ENCODE measurements at regions not wholly inside any gene's neighbourhood (a gene's known extent, or its start where the extent isn't known, plus 50 kb on each side); places are given as distances from the start of the nearest gene placed in this dataset.

DNA sequence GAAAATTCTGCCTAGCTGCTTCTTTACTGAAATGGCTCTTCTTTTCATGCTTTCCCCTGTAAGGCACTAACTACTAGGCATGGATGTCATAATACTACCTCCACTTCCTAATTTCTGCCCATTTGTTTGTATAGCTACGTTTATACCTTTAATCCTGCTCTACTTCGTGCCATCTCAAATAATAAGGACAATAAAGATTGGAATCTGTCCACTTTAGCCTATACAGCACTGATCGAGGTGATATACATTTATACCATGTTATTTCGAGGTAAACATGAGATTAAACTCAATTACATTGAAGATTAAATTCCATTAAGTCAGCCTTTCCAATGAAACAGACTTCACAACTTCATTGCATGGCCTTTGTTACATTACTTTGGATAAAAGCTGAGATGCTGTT is 390.6 kb upstream of the MARCKS start:
- DNase-seq, result no peak
- no peaks in the 10 kb centered on the region for H3K4me1 Mint-ChIP-seq
- no peak overlapping the region for H3K27ac Mint-ChIP-seq
- peaks cover 10% of the 10 kb centered on the region for H3K9me3 Mint-ChIP-seq
- H3K4me3 Mint-ChIP-seq, result no peak overlapping the region
- H3K27me3 Mint-ChIP-seq (ENCODE audit: low read depth, poor library complexity), result peaks cover 4% of the 10 kb centered on the region
- no peaks in the 10 kb centered on the region for H3K36me3 Mint-ChIP-seq (ENCODE audit: low read depth)
- TF ChIP-seq, protein P1, sequence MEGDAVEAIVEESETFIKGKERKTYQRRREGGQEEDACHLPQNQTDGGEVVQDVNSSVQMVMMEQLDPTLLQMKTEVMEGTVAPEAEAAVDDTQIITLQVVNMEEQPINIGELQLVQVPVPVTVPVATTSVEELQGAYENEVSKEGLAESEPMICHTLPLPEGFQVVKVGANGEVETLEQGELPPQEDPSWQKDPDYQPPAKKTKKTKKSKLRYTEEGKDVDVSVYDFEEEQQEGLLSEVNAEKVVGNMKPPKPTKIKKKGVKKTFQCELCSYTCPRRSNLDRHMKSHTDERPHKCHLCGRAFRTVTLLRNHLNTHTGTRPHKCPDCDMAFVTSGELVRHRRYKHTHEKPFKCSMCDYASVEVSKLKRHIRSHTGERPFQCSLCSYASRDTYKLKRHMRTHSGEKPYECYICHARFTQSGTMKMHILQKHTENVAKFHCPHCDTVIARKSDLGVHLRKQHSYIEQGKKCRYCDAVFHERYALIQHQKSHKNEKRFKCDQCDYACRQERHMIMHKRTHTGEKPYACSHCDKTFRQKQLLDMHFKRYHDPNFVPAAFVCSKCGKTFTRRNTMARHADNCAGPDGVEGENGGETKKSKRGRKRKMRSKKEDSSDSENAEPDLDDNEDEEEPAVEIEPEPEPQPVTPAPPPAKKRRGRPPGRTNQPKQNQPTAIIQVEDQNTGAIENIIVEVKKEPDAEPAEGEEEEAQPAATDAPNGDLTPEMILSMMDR (IDR thresholded peaks at IDR 0.05), result no peak

DNA sequence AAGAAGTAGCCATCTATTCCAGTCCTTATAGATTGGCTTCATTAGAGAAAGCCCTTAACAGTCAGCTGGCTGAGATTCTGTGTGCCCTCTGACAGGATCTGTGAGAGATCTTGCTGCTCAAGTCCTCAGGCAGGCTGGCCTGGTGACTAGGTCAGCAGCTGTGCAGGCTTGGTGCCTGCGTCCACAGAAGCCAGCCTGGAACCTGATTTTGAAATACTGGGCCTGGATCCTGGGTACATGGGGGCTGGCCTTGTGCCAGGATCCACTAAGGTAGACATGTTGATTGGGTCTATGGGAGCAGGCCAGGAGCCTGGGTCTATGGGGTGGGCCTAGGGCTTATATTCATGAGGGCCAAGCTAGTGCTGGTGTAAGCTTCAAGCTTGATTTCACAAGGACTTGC is 381.8 kb upstream of the MARCKS start:
- Mint-ChIP-seq H3K4me3 (no peak overlapping the region), H3K27me3 (ENCODE audit: low read depth, poor library complexity) (peaks cover 3% of the 10 kb centered on the region), H3K4me1 (no peaks in the 10 kb centered on the region), H3K27ac (no peak overlapping the region), H3K9me3 (peaks cover 13% of the 10 kb centered on the region), H3K36me3 (ENCODE audit: low read depth) (no peaks in the 10 kb centered on the region)
- DNase-seq, result no peak
- TF ChIP-seq, protein P1 (IDR thresholded peaks at IDR 0.05), result no peak

DNA sequence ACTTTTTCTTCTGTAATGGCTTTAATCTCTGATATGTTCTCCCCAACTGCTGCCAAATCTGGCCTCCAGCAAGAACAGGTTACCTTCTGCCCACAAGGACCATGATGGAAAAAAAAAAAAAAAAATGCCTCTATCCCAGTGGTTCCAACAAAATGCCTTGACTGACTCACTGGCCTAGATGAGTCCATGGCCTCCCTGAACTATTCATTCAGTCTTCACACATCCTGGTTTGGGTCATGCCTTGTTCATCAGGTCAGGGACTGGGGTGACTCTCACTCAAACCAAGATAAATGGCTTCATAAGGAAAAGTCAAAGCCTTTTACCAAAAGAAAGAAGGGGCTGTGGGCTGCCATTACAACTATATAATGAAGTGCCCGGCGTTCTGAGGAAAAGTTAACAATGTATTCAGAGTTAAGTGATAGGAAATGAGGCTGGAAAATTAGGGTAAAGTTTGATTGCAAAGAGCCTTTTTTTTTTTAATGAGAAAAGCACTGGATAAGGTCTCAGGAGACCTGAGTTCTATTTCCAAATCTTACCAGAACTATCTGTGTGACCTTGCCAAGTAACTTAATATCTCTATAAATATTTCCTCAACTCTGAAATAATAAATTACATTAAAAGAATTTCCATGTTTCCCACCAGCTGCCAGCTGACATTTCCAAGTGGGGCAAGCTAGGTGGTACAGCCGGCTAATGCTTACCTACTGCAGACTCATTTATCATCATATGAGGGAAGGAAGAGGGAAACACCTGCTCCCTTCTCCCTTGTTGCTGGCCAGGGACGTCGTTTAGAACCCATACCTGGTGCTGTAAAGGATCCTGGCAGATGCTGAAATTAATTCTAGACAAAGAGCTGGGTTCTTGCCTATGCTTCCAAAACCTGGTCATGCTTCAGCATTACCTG is 380.0 kb upstream of the MARCKS start:
- no peaks in the 10 kb centered on the region for H3K4me1 Mint-ChIP-seq
- H3K36me3 Mint-ChIP-seq (ENCODE audit: low read depth), result no peaks in the 10 kb centered on the region
- peaks cover 3% of the 10 kb centered on the region for H3K27me3 Mint-ChIP-seq (ENCODE audit: low read depth, poor library complexity)
- no peak overlapping the region for H3K4me3 Mint-ChIP-seq
- TF ChIP-seq, protein P1 (IDR thresholded peaks at IDR 0.05), result no peak
- peaks cover 13% of the 10 kb centered on the region for H3K9me3 Mint-ChIP-seq
- no peak for DNase-seq
- no peak overlapping the region for H3K27ac Mint-ChIP-seq

DNA sequence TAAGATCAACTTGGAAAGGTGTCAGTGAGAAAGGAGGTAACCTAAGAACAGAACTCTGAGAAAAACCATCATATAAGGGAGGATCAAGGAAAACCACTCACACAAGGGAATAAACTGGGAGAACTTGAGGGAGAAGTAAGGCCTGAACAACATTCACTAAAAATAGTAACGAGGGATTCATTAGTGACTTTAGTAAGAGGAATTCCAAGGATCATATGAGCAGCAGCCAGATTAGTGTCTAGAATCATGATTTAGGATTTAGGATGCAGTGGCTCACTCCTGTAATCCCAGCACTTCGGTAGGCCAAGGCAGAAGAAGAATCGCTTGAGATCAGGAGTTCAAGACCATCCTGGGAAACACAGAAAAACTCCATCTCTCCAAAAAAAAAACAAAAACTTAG is 376.5 kb upstream of the MARCKS start:
- no peak overlapping the region for H3K4me3 Mint-ChIP-seq
- H3K9me3 Mint-ChIP-seq, result no peaks in the 10 kb centered on the region
- DNase-seq, result no peak
- H3K27ac Mint-ChIP-seq, result no peak overlapping the region
- peaks cover 6% of the 10 kb centered on the region for H3K27me3 Mint-ChIP-seq (ENCODE audit: low read depth, poor library complexity)
- TF ChIP-seq, protein P1 (IDR thresholded peaks at IDR 0.05), result no peak
- H3K4me1 Mint-ChIP-seq, result peaks cover 6% of the 10 kb centered on the region
- no peaks in the 10 kb centered on the region for H3K36me3 Mint-ChIP-seq (ENCODE audit: low read depth)

DNA sequence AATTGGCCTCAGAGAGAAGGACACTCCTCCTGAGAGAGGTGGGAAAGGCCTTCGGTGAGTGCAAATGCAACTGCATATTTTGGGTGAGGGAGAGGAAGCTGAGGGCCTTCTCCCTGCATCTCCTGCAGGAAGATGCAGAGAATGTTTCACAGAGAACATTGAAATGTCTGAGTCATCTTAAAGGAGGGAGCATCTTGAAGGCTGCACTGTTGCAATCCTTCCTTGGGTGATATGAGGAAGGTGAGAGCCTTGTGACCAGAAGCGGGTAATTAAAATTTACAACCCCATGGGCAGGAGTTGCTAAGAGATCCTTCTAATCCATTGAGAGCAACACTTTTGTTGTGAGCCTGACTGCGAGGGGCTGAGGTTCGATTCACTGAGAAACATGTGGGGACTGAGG is 375.7 kb upstream of the MARCKS start:
- DNase-seq, result no peak
- Mint-ChIP-seq H3K27me3 (ENCODE audit: low read depth, poor library complexity) (peaks cover 6% of the 10 kb centered on the region), H3K4me3 (no peak overlapping the region), H3K9me3 (no peaks in the 10 kb centered on the region), H3K27ac (no peak overlapping the region), H3K4me1 (peaks cover 6% of the 10 kb centered on the region), H3K36me3 (ENCODE audit: low read depth) (no peaks in the 10 kb centered on the region)
- TF ChIP-seq, protein P1 (IDR thresholded peaks at IDR 0.05), result no peak

DNA sequence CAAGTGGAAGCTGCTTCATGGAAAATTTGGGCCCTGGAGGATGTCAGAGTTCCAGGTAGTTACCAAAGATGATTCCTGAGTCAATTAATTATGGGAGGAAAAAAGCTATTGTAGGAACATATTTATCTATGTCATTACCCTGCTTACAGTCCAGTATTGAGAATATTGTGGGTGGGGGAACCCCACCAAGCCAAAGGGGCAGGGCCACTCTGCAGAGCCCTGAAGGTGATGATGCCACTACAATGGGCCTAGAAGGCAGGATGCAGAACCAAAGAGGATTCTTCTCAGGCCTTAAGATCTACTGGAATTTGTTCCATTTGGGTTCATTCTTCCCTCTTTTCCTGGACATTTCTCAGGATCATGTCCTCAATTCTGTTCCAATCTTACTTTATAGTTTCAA is 375.2 kb upstream of the MARCKS start:
- Mint-ChIP-seq H3K27me3 (ENCODE audit: low read depth, poor library complexity) (peaks cover 6% of the 10 kb centered on the region), H3K9me3 (no peaks in the 10 kb centered on the region)

More for the DNA sequence above, 375.2 kb upstream of the MARCKS start:
- no peak overlapping the region for H3K4me3 Mint-ChIP-seq
- H3K27ac Mint-ChIP-seq, result no peak overlapping the region
- DNase-seq, result no peak
- TF ChIP-seq, protein P1 (IDR thresholded peaks at IDR 0.05), result no peak
- H3K36me3 Mint-ChIP-seq (ENCODE audit: low read depth), result no peaks in the 10 kb centered on the region
- peaks cover 6% of the 10 kb centered on the region for H3K4me1 Mint-ChIP-seq

Data from nephron progenitor cell (in vitro differentiated cells).